ENCODE measurements at regions not wholly inside any gene's neighbourhood (a gene's known extent, or its start where the extent isn't known, plus 50 kb on each side); places are given as distances from the start of the nearest gene placed in this dataset.

DNA sequence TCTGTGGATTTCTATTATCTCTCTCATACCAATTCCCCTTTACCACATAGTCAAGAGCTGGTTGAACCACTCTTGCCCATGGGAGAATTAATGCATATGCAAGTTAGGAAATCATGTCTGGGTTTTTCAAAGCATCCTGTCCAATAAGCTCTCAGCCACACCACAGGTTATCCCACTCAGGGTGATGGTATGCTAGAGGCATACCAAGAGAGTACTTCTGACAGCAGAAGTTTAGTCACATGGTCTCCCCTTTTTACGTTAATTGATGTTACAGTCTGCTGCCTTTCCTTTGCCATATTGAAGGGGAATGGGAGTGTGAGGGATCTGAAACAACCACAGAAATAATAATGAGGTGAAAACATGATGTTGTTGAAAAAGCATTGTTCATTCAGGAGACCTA is 135.8 kb upstream of the PBX1 start:
- TF ChIP-seq POLR2A (IDR thresholded peaks at IDR 0.05; ENCODE audit: low read depth, low read length), result no peak
- no peak for TF ChIP-seq PAX5 (IDR thresholded peaks at IDR 0.05; ENCODE audit: insufficient read depth, low read length, severe bottlenecking)
- no peak for TF ChIP-seq POU2F2 (IDR thresholded peaks at IDR 0.05; ENCODE audit: low read depth, low read length)
- no peak for TF ChIP-seq TAF1 (IDR thresholded peaks at IDR 0.05; ENCODE audit: low read depth, low read length)
- no peak for TF ChIP-seq SPI1 (IDR thresholded peaks at IDR 0.05; ENCODE audit: low read depth, low read length)
